SIG-M5 treated with dmso at 0.1 percent for 504 hours (cell line): ENCODE measurements at regions not wholly inside any gene's neighbourhood (a gene's known extent, or its start where the extent isn't known, plus 50 kb on each side); places are given as distances from the start of the nearest gene placed in this dataset.
A peak's percentile ranks its signal among the peaks of the same experiment; 100 is the strongest.
"Not testable (repeated sequence)": the region's sequence is repeated elsewhere in the genome, so short reads cannot be mapped to it uniquely, and the experiment has no call there.

Source experiments
- DNase-seq: peaks from one replicate; lab custom pipeline; 2025; ENCODE audit not compliant: unreplicated experiment; lab: John Stamatoyannopoulos, UW

DNA sequence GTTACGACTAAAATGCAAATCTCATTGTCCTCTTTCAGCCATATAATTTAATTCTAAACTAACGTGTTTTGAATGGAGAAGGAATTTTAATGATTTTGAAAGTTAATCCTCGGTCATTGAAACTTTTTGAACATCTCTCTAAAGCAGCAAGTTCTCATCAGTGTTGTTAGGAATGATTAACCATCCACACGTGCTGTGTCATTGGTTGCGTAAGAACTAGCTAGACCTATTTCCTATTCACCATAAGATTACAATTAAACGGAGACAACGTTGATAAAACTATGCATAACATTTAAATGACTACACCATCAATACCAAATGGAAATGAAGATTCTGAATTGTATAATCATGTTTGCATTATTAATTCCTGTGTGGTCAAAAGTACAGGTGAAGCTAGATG, 155.6 kb upstream of the IRS2 start:
- no peak for DNase-seq

DNA sequence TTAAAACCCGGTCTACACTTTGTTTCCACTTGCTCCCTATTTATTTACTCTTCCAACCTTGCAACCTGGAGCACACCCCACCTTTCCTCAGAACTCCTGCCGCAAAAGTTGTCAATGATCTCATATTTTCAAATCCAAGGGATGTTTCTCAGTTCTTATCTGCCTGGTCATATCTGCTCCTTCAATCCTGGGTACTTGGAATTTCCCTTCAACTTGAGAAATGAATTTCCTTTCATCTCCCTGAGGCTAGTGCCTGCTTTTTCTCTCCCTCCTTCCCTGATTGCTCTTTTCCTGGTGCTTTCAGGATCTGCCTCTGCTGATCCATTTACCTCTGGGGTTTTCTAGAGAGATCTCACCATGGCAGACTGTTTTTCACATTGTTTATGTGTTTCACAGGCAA, 154.8 kb upstream of the IRS2 start:
- no peak for DNase-seq

DNA sequence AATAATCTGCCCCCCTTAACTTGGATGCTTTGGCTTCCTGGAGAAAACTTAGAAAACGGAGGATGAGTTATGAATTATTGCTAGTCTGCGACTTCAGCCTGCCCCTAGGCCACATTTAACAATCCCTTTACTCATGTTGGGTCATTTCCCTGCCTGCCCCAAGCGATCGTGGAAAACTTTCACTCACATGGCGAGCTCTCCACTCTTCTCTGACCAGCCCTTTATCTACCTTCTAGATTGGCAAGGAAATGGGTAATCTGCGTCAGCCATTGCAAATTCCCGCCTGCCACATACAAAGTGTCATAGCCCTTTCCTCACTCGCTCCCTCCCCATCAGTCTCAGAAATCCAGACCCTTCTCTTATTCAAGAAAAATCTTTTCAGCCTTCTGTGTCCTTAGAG, 154.3 kb upstream of the IRS2 start:
- DNase-seq = no peak

DNA sequence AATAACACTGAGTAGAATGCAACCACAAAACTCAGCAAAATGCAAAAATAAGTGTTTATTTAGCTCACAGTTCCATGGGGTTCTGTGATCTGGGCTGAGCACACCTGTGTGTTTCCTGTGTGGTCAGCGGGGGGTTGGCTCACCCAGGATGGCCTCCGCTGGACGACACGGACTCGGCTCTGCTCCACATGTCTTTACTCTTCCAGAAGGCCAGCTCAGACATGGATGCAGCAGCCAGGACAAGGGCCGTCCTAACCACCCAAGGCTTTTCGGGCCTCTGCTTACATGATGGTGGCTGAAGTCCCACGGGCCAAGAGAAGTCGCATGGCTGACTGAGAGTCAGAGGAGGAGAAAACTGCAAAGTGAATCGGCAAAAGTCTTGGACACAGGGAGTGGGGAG, 153.5 kb upstream of the IRS2 start:
- DNase-seq = no peak

GRCh38 chr13:109939180-109939579, 152.8 kb upstream of the IRS2 start:
- DNase-seq = no peak

DNA sequence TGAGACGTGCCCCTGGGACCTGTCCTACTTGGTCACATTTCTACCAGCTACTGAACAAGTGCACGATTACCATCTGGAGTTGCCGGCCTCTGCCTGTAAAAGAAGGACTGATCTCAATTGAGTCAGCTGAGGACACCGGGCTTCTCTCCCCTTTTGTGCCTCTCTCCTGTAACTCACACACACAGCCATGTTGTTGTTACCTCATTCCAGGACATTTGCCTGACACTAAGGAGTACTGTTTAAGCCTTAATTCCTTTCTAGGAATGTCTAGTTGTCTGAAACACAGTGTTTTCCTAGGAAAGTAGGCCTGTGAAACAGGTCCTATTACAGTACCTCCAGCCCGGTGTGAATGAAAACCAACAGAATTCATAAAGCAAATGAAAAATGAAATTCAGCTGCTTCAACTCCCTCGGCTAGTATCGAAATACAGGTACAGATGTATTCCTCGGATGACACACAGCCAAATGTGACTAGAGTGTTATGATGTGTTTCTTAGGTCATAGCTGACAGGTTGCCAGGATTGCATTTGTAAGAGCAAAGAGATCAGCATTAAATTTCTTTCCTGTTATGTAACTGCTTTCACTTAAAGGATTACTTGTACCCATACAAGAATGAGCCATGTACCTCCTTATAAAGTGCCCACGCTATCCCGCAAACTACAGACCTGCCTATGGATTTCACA, 152.0 kb upstream of the IRS2 start:
- no peak for DNase-seq

DNA sequence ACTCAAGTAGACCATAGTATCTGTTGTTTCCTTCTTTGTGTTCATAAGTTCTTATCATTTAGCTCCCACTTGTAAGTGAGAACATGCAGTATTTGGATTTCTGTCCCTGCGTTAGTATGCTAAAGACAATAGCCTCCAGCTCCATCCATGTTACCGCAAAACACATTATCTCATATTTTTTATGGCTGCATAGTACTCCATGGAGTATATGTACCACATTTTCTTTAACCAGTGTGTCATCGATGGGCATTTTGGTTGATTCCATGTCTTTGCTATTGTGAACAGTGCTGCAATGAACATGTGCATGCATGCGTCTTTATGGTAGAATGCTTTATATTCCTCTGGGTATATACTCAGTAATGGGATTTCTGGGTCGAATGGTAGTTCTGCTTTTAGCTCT, 148.1 kb upstream of the IRS2 start:
- not testable (repeated sequence) for DNase-seq

- DNase-seq = no peak
Observed at GRCh38 chr13:109933476-109933875, 147.1 kb upstream of the IRS2 start.

DNA sequence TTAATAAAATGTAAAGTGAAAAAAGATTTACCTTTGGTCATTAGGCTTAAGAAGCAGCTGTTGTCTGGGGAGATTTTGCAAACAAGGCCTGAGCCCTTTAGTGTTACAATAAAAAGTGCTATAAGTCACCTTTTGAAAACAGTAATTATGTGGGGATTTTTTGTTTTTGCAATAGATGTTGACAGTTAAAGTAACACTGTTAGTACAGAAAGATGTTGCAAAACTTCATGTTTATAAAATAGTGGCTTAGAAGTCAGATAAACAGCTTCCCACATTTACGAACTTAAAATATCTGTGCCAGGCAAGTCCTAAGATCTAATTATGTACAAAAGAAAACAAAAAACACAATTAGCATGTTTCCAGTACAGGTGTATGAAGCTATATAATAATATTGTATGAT, 138.0 kb upstream of the IRS2 start:
- no peak for DNase-seq

- no peak for DNase-seq
Observed at GRCh38 chr13:109922518-109922917, 136.1 kb upstream of the IRS2 start.

GRCh38 chr13:109919715-109920375, 133.5 kb upstream of the IRS2 start:
- no peak for DNase-seq

GRCh38 chr13:109918179-109918711, 131.9 kb upstream of the IRS2 start:
- no peak for DNase-seq

- DNase-seq = no peak
Observed at GRCh38 chr13:109917422-109917821, 131.0 kb upstream of the IRS2 start.

- DNase-seq = no peak
Observed at GRCh38 chr13:109913936-109914510, 127.6 kb upstream of the IRS2 start.

DNA sequence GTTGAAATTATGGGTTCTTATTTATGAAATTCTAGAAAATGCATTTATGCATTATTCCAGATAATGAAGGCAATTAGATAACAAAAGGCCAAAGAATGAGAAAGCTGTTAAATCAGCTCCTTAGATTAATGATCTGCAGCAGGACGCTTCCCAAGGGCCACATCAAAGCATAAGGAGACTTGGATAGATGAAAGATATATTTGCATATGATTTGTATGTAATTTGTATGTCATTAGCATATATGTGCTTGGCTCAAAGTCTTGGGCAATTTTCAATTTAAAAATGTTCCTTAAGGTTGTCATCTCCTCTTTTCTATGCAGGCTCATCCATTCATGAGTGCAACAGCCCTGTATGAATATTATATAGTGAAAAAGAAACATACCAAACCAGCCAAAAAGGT, 126.8 kb upstream of the IRS2 start:
- no peak for DNase-seq

GRCh38 chr13:109910194-109910593, 123.8 kb upstream of the IRS2 start:
- DNase-seq = no peak

DNA sequence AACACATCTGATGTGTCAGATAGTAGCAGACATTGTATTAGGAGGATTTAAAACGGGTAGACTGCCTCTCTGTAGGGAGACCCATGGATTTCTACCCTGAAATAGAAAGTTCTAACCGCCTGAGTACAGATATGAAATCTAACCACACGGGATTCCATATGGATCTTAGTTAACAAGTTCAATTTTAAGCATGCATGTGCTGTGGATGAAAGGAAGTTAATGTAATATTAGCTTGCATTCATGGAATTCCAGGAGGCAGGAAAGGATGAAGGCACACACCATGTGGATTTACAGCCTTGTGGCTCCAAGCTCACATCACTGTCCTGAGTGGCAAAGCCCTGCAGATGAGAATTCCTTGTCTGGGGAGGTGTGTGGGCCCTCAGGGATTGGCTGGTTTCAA, 120.6 kb upstream of the IRS2 start:
- no peak for DNase-seq

DNA sequence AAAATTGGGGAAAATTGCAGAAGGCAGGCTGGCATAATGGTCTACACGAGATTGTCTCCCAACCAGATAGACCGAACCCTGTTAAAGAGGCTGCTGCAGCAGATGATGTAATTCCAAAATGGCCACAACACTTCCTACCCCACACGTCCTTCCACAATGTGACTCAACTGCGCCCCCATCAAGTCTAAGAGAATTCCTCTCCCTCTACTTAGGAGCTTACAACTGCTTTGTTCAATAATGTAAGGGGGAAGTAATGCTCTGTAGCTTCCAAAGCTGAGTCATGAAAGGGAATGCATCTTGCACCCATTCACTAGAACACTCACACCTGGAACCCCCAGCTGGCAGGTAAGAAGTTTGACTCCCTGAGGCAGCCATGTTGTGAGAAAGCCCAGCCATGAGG, 117.8 kb upstream of the IRS2 start:
- peak; percentile 30 for DNase-seq

- DNase-seq = no peak
Observed at GRCh38 chr13:109900741-109901140, 114.4 kb upstream of the IRS2 start.

GRCh38 chr13:109900320-109900719, 113.9 kb upstream of the IRS2 start:
- no peak for DNase-seq

DNA sequence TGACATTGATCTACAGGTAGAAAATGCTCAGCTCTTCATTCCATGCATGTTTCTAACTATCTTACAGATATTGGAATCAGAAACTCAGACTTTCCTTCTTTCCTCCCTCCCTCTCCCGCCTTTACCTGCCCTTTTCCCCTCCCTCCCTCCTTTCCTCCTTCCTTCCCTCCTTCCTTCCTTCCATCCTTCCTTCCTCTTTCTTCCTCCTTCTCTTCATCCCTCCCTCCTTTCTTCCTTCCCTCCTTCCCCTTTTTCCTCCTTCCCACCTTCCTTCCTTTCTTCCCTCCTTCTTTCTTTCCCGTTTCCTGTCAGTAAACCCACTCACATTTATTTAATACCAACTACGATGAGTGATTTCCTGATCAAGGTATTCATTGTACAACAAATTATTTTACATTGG, 113.4 kb upstream of the IRS2 start:
- no peak for DNase-seq

GRCh38 chr13:109899316-109899715, 112.9 kb upstream of the IRS2 start:
- DNase-seq = no peak
